Lung (tissue), 11 donors: ENCODE measurements at regions not wholly inside any gene's neighbourhood (a gene's known extent, or its start where the extent isn't known, plus 50 kb on each side); places are given as distances from the start of the nearest gene placed in this dataset.
"Not testable (repeated sequence)": the region's sequence is repeated elsewhere in the genome, so short reads cannot be mapped to it uniquely, and the experiment has no call there.

Experiments
- ATAC-seq: fragments of 200-7000 bp; cut with Tn5 transposase; one replicate; pipeline ENCODE4 v1.9.1; 2020; ENCODE audit warnings: moderate number of reproducible peaks; ENCODE audit not compliant: insufficient read depth, low FRiP score
- DNase-seq, 3 donors: peaks; one replicate each; pipeline ENCODE4 v3.0.0-alpha.2; 2013 to 2017
- H3K27ac ChIP-seq, 2 donors: one replicate each; pipeline ENCODE4 v1.5.1; 2013; ENCODE audit warnings: mild to moderate bottlenecking in 2 of 2, moderate library complexity in 2 of 2, control low read depth in 1 of 2, inconsistent platforms in 1 of 2, low read depth in 1 of 2, low read length in 1 of 2
- H3K27me3 ChIP-seq, 3 donors: one replicate each; pipeline ENCODE4 v1.5.1; 2013; ENCODE audit warnings: low read length in 2 of 3; ENCODE audit not compliant: control insufficient read depth in 3 of 3, insufficient read depth in 3 of 3
- H3K36me3 ChIP-seq, 4 donors: one replicate each; pipeline ENCODE4 v1.5.1; 2013; ENCODE audit warnings: low read length in 4 of 4, mild to moderate bottlenecking in 1 of 4, moderate library complexity in 1 of 4; ENCODE audit not compliant: control insufficient read depth in 4 of 4, insufficient read depth in 4 of 4
- H3K4me1 ChIP-seq, 5 donors: one replicate each; pipeline ENCODE4 v1.5.1; 2013; ENCODE audit warnings: low read length in 5 of 5, mild to moderate bottlenecking in 2 of 5, moderate library complexity in 1 of 5; ENCODE audit not compliant: control insufficient read depth in 5 of 5, insufficient read depth in 5 of 5
- H3K4me3 ChIP-seq: one replicate; pipeline ENCODE4 v1.5.1; 2013; ENCODE audit warnings: mild to moderate bottlenecking, control low read depth, moderate library complexity
- H3K9ac ChIP-seq, 2 donors: one replicate each; pipeline ENCODE4 v1.5.1; 2013; ENCODE audit warnings: low read length in 2 of 2, control low read depth in 1 of 2; ENCODE audit not compliant: insufficient read depth in 1 of 2
- H3K9me3 ChIP-seq, 4 donors: one replicate each; pipeline ENCODE4 v1.5.1; 2013; ENCODE audit warnings: low read length in 3 of 4, mild to moderate bottlenecking in 1 of 4, moderate library complexity in 1 of 4; ENCODE audit not compliant: control insufficient read depth in 4 of 4, insufficient read depth in 3 of 4
- WGBS, 2 donors: extraction: QIAGEN DNeasy Blood & Tissue Kit; methylation state at CpG; one replicate each; pipeline ENCODE4 v1.1.7; 2013; 5-methylcytosine and 5-hydroxymethylcytosine counted together
- TF ChIP-seq, protein P1 (sequence below): IDR thresholded peaks from 2 replicates; pipeline ENCODE4 v1.5.1; 2012; ENCODE audit warnings: mild to moderate bottlenecking; ENCODE audit errors: control extremely low read depth, extremely low read depth
- donor health status: control.
- donor health status: control.
- donor health status: Bipolar disorder and iron deficiency.
- donor health status: healthy.
- donor health status: DM: yes; HTN: yes; CAD: no.

DNA sequence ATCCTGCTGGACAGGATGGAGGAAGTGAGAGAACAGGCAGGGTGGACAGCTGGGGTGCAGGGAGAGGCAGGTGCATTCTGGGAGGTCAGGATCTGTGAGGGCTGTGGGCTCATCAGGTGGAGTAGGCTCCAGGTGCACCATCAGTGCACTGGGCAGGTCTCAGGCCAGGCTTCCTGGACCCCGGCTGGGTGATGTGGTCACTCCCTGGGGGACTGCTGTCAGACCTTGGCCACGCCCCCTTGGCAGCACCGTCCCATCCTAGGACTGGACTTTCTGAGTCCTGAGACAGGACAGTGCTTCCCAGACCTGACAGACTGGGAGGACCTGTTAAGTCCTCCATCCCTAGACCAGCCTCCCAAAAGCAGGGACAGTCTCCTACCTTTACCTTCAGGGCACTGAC lies 626.7 kb upstream of the DEFB115 start:
- no peak overlapping the region for H3K4me3 ChIP-seq
- H3K27me3 ChIP-seq = no peaks in the 10 kb centered on the region
- ATAC-seq = no peak
- no peak for DNase-seq
- H3K36me3 ChIP-seq = no peaks in the 10 kb centered on the region
- WGBS, 2 donors = 70 to 80% methylated on average over 3 of the region's 3 CpGs
- TF ChIP-seq, protein P1, sequence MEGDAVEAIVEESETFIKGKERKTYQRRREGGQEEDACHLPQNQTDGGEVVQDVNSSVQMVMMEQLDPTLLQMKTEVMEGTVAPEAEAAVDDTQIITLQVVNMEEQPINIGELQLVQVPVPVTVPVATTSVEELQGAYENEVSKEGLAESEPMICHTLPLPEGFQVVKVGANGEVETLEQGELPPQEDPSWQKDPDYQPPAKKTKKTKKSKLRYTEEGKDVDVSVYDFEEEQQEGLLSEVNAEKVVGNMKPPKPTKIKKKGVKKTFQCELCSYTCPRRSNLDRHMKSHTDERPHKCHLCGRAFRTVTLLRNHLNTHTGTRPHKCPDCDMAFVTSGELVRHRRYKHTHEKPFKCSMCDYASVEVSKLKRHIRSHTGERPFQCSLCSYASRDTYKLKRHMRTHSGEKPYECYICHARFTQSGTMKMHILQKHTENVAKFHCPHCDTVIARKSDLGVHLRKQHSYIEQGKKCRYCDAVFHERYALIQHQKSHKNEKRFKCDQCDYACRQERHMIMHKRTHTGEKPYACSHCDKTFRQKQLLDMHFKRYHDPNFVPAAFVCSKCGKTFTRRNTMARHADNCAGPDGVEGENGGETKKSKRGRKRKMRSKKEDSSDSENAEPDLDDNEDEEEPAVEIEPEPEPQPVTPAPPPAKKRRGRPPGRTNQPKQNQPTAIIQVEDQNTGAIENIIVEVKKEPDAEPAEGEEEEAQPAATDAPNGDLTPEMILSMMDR = no peak
- peaks cover 0 to 3% (median under 1%) of the 10 kb centered on the region in 4 donors for H3K9me3 ChIP-seq
- no peak overlapping the region for H3K9ac ChIP-seq
- H3K27ac ChIP-seq = no peak overlapping the region
- H3K4me1 ChIP-seq = no peaks in the 10 kb centered on the region

DNA sequence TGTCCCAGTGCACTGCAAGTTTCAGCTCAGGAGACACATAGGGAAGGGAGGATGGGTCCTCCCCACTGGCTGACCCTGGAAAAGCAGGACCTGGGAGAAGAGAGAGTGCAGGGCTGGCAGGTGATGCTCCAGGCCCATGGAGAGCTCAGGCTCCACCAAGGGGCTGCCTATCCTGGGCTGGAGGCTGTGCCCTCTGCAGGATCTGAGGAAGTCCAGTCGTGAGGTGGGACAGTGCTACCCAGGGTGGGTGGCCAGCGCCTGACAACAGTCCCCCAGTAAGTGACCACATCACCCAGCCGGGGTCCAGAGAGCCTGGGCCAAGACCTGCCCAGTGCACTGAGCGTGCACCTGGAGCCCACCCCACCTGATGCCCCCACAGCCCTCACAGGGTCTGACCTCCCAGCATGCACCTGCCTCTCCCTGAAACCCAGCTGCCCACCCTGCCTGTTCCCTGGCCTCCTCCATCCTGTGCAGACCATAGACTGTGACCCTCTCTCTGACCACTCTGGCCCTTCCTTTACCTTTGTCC lies 626.1 kb upstream of the DEFB115 start:
- 65 to 97% methylated on average over 3 to 4 of the region's 4 CpGs for WGBS, 2 donors
- not testable (repeated sequence) for H3K9me3 ChIP-seq, H3K4me3 ChIP-seq, H3K36me3 ChIP-seq, ATAC-seq, H3K27me3 ChIP-seq, DNase-seq, H3K4me1 ChIP-seq, H3K9ac ChIP-seq, H3K27ac ChIP-seq

DNA sequence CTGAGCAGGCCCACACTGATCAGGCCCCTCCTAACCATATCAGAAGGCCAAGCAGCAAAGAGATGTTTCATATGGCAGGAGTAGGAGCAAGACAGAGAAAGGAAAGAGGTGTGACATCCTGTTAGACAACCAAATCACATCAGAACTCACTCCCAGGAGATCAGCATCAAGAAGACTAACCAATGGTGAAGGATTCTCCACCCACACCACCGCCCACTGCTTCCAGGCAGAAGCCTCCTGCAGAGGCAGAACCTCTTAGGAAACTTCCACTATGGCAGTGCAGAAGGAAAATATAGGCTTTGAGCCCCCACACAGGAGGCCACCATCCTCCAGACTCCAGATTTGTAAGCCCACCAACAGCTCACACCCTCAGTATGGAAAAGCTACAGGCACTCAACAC lies 624.7 kb upstream of the DEFB115 start:
- H3K4me3 ChIP-seq, H3K4me1 ChIP-seq, H3K9ac ChIP-seq, H3K27me3 ChIP-seq, H3K9me3 ChIP-seq, ATAC-seq, H3K36me3 ChIP-seq, DNase-seq, H3K27ac ChIP-seq: not testable (repeated sequence)
- WGBS, 2 donors = 67 to 81% methylated on average over 1 of the region's 1 CpG

DNA sequence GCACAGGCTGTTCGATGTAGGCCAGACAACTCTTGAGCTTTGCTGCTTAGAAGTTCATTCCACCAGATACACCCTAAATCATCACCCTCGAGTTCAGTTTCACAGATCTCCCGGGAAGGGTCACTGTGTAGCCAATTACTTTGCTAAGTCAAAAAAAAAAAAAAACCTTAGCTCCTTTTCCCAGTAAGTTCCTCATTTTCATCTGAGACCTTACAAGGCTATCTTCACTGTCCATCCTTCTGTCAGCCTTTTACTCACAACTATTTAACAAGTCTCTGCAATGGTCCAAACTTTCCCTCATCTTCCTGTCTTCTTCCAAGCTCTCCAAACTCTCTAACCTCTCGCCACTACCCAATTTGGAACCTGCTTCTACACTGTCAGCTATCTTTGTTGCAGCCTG lies 615.9 kb upstream of the DEFB115 start:
- not testable (repeated sequence) for H3K9me3 ChIP-seq, H3K4me3 ChIP-seq, H3K4me1 ChIP-seq, H3K27me3 ChIP-seq, ATAC-seq, DNase-seq, H3K36me3 ChIP-seq, H3K27ac ChIP-seq, H3K9ac ChIP-seq
- WGBS, 2 donors = 52 to 60% methylated on average over 4 of the region's 4 CpGs

DNA sequence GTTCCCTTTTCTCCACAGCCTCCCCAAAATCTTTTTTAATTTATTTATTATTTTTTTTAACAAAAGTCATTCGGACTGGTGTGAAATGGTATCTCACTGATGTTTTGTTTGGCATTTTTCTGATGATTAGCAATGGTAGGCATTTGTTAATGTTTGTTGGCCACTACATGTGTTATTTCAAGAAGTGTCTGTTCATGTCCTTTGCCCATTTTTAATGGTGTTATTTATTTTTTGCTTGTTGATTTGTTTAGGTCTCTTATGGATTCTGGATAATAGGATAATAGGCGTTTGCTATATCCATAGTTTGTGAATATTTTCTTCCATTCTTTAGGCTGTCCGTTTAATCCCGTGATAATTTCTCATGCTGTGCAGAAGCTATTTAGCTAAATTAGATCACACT lies 596.5 kb upstream of the DEFB115 start:
- not testable (repeated sequence) for H3K27me3 ChIP-seq, H3K9ac ChIP-seq, H3K4me1 ChIP-seq, H3K4me3 ChIP-seq, H3K36me3 ChIP-seq, ATAC-seq, DNase-seq, H3K27ac ChIP-seq, H3K9me3 ChIP-seq
- WGBS, 2 donors = 83 to 87% methylated on average over 4 of the region's 4 CpGs

DNA sequence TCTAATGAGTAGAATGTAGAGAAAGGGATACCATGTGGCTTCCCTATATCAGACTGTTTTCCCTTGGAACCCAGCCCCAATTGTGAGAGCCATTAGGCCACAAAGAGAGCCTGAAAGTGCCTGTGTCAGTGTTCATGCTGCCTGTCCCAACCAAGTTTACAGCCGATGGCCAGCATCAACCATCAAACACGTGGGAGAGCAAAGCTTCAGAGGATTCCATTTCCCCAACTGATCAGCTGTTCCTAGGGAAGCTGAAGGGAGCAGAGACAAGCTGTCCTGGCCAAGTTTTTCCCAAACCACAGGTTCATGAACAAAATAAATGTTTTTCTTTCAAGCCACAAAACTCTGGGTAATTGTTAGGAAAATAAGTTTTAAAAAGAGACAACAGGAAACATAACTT lies 589.0 kb upstream of the DEFB115 start:
- not testable (repeated sequence) for H3K27ac ChIP-seq, H3K4me1 ChIP-seq, H3K36me3 ChIP-seq, ATAC-seq, H3K9ac ChIP-seq, H3K9me3 ChIP-seq, H3K27me3 ChIP-seq, DNase-seq, H3K4me3 ChIP-seq
- 56 to 58% methylated on average over 2 of the region's 2 CpGs for WGBS, 2 donors

DNA sequence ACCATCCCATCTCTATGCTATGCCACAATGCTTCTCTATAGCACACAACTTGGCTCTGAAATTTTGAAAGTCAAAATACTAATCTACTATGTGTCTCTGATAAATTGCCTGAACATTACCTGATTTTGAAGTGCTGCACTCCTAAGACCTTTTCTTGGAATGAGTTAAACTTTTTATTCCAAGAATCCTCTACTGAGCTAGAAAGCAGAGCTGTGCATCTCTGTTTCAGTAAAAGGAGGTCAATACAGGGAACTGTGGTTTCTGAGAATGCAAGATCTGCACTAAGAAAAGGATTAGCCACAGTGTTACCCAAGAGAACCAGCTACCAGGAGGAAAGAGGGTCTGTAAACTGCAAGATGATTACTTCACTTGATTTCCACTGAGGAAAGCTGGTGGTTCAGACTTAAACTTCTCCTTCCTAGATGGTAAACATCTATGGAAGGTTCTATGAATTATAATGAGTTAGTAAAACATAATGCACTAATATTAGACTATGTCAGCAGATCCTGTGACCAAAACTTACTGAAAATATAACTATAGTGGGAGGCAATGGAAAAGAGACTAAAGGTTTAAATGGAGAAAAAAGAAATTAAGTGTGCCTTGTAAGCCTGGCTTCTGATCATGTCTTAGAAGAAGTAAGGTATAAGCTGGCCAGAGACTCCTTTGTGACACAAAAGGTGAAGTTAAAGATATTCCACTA lies 588.0 kb upstream of the DEFB115 start:
- not testable (repeated sequence) for H3K27ac ChIP-seq, H3K36me3 ChIP-seq, H3K27me3 ChIP-seq, DNase-seq, H3K9me3 ChIP-seq, ATAC-seq, H3K4me3 ChIP-seq, H3K4me1 ChIP-seq, H3K9ac ChIP-seq

DNA sequence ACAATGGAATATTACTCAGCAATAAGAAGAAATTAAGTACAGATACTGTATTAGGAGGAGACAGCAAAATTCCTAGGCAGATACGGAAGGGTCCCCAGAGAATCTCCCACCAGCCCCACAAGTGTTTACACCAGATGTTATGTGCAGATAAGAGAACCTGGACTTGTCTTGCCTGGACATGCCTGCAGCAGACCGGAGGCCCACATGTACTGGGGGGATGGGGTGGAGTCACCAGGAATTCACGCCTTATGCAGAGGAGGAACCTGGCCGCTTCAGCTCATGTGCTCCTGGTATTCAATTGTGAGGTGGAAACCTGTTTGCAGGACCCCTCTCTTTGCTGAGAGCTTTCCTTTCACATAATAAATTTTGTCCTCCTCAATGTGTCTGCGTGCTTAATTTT lies 586.3 kb upstream of the DEFB115 start:
- not testable (repeated sequence) for H3K27ac ChIP-seq, H3K9ac ChIP-seq, H3K9me3 ChIP-seq, DNase-seq, ATAC-seq, H3K27me3 ChIP-seq, H3K4me1 ChIP-seq, H3K4me3 ChIP-seq, H3K36me3 ChIP-seq
- 73 to 74% methylated on average over 5 of the region's 5 CpGs for WGBS, 2 donors
